Right lobe of liver (tissue), 6 donors: ENCODE measurements at regions not wholly inside any gene's neighbourhood (a gene's known extent, or its start where the extent isn't known, plus 50 kb on each side); places are given as distances from the start of the nearest gene placed in this dataset.
"Not testable (repeated sequence)": the region's sequence is repeated elsewhere in the genome, so short reads cannot be mapped to it uniquely, and the experiment has no call there.

Source experiments
- ATAC-seq, 4 donors: fragments of 200-7000 bp; cut with Tn5 transposase; one replicate each; pipeline ENCODE4 v1.9.1; 2020; ENCODE audit warnings: mild to moderate bottlenecking in 4 of 4, moderate library complexity in 4 of 4
- DNase-seq, 3 donors: peaks; one replicate each; pipeline ENCODE4 v3.0.0-alpha.2; 2020
- H3K27ac ChIP-seq, 3 donors: fragments of 200-600 bp; one replicate each; pipeline ENCODE4 v1.8.0; 2022
- H3K27me3 ChIP-seq, 2 donors: fragments of 200-600 bp; one replicate each; pipeline ENCODE4 v1.8.0; 2022
- H3K36me3 ChIP-seq, 4 donors: fragments of 200-600 bp; sonication (generic) in 1 of 4; one replicate each; pipeline versions ENCODE4 v1.5.1 to v1.8.0; 2017 to 2022; ENCODE audit warnings: control low read depth in 1 of 4
- H3K4me1 ChIP-seq, 4 donors: fragments of 200-600 bp; sonication (generic) in 1 of 4; one replicate each; pipeline versions ENCODE4 v1.5.1 to v1.8.0; 2017 to 2022; ENCODE audit warnings: control low read depth in 1 of 4
- H3K4me3 ChIP-seq, 3 donors: fragments of 200-600 bp; one replicate each; pipeline ENCODE4 v1.8.0; 2022
- H3K9me3 ChIP-seq, 4 donors: fragments of 200-600 bp; sonication (generic) in 1 of 4; one replicate each; pipeline versions ENCODE4 v1.5.1 to v1.8.0; 2017 to 2022; ENCODE audit warnings: control low read depth in 1 of 4
- POLR2A ChIP-seq: fragments of 450-650 bp; IDR thresholded peaks from one replicate; pipeline ENCODE4 v1.6.1; 2017; ENCODE audit warnings: antibody characterized with exemption, mild to moderate bottlenecking
- WGBS: methylation state at CpG from one replicate; pipeline ENCODE4 v1.1.6; 2018; ENCODE audit warnings: low coverage, low lambda C conversion rate; ENCODE audit not compliant: insufficient coverage; ENCODE audit errors: missing lambda C conversion rate; 5-methylcytosine and 5-hydroxymethylcytosine counted together
- intact Hi-C, 2 donors: fragments of 100-400 bp; cut with DNase I; formaldehyde crosslinking; loops; one replicate each; pipeline versions ENCODE4 v1.11.2 to v1.14.1; 2022
- TF ChIP-seq, protein P1 (sequence below), 4 donors: fragments of 200-600 bp in 3 of 4; fragments of 450-650 bp in 1 of 4; IDR thresholded peaks; one replicate each; pipeline versions ENCODE4 v1.5.1 to v1.8.0; 2016 to 2022; ENCODE audit warnings: antibody characterized with exemption in 4 of 4, mild to moderate bottlenecking in 2 of 4
- donor health status: DM: no; HTN: yes; CAD: no.
- donor health status: DM: no; HTN: no; CAD: no.
- donor health status: DM: no; HTN: no; CAD: no.
- donor health status: DM: no; HTN: yes; CAD: no.
- donor health status: DM: no; HTN: yes; CAD: no.

DNA sequence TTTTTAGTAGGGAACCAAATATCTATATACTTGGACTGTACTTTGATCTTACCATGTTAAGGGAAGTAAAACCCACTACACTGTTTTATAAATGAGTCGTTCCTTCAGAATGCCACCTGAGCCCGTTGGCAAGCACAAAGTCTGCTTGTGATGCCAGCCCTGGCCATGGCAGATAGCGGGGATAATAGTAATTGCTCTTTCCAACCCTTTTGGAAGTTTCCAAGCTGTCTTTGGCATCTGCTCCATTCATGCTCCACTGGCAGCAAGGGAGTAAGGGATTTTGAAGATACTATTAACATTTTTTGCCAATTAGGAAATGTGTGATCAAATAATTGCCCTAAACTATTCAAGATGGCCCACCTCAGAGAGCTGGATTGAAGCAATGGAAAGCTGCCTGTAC, 689.2 kb upstream of the SLIT2 start:
- no peaks in the 10 kb centered on the region for H3K36me3 ChIP-seq
- ATAC-seq (no peak), DNase-seq (no peak)
- no peak for TF ChIP-seq POLR2A
- TF ChIP-seq, protein P1, sequence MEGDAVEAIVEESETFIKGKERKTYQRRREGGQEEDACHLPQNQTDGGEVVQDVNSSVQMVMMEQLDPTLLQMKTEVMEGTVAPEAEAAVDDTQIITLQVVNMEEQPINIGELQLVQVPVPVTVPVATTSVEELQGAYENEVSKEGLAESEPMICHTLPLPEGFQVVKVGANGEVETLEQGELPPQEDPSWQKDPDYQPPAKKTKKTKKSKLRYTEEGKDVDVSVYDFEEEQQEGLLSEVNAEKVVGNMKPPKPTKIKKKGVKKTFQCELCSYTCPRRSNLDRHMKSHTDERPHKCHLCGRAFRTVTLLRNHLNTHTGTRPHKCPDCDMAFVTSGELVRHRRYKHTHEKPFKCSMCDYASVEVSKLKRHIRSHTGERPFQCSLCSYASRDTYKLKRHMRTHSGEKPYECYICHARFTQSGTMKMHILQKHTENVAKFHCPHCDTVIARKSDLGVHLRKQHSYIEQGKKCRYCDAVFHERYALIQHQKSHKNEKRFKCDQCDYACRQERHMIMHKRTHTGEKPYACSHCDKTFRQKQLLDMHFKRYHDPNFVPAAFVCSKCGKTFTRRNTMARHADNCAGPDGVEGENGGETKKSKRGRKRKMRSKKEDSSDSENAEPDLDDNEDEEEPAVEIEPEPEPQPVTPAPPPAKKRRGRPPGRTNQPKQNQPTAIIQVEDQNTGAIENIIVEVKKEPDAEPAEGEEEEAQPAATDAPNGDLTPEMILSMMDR (IDR thresholded peaks at IDR 0.05): no peak
- H3K4me3 ChIP-seq: no peak overlapping the region
- H3K4me1 ChIP-seq: no peaks in the 10 kb centered on the region
- intact Hi-C loops: no loop called here
- WGBS: 67% methylated on average over 3 of the region's 3 CpGs
- H3K27me3 ChIP-seq: no peaks in the 10 kb centered on the region
- H3K27ac ChIP-seq: no peak overlapping the region
- no peaks in the 10 kb centered on the region for H3K9me3 ChIP-seq

DNA sequence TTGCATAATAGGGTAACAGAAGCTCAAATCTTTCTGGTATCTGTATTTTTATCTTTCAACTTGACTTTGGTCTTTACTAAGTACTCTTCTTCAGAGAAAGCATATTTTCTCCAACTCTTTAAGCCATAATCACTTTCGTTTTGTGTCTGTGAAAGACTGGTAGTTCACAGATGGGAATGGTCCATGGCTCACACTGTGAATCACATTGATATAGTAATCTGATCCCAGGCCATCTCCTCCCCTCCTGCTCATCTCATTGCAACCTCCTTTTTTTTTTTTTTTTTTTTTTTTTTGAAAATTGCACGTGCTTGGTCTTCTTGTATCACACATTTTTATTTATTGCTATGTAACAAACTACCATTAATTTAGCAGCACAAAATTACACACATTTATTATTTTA, 694.5 kb upstream of the SLIT2 start:
- no peak overlapping the region for H3K27ac ChIP-seq
- 43% methylated on average over 2 of the region's 2 CpGs for WGBS
- DNase-seq (no peak), ATAC-seq (no peak)
- H3K27me3 ChIP-seq: no peaks in the 10 kb centered on the region
- no peaks in the 10 kb centered on the region for H3K36me3 ChIP-seq
- no peak overlapping the region for H3K4me3 ChIP-seq
- intact Hi-C loops: no loop called here
- H3K9me3 ChIP-seq: no peaks in the 10 kb centered on the region
- H3K4me1 ChIP-seq: no peaks in the 10 kb centered on the region
- TF ChIP-seq, protein P1 (IDR thresholded peaks at IDR 0.05): no peak
- TF ChIP-seq POLR2A: no peak

DNA sequence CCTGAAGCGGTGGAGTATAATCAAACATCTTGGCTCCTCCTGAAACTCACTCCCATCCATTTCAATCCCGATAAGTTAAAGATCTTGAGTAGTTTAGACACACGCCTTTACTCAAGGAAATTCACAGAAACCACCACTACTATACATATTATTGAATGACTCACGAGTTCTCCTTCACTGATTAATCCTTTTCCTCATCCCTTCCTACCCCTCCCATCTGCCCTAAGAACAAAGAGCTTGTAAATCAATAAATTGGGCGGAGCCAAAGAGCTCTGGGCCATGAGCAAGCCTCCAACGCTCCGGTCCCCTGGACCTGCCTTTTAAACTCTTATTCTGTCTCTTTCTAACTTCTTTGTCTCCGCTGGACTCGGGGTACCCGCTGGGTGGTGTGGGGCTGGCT, 695.4 kb upstream of the SLIT2 start:
- H3K4me3 ChIP-seq, H3K27me3 ChIP-seq, H3K9me3 ChIP-seq, H3K4me1 ChIP-seq, H3K27ac ChIP-seq, DNase-seq, H3K36me3 ChIP-seq, intact Hi-C loops, ATAC-seq: not testable (repeated sequence)
- WGBS: 56% methylated on average over 9 of the region's 10 CpGs

DNA sequence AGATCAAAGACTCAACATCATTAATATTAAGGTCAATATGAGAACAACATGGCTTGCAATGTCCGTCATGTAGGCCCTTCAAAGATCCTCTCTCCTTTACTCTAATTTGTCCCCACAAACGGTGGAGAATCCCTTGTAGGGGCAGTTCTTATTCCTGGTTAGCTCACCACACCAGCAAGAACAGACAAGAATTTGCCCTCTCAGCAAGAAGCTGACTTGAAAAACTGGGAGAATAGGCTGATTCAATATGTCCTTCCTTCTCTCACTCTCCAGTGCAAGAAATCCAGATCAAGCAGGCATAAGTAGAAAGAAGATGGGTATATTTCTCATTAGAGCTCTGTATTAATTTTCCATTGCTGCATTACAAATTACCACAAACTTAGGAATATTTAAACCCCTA, 704.2 kb upstream of the SLIT2 start:
- 39% methylated on average over 2 of the region's 2 CpGs for WGBS
- Histone ChIP-seq H3K4me1 (no peaks in the 10 kb centered on the region), H3K27me3 (no peaks in the 10 kb centered on the region), H3K9me3 (no peaks in the 10 kb centered on the region), H3K4me3 (no peak overlapping the region), H3K27ac (no peak overlapping the region), H3K36me3 (no peaks in the 10 kb centered on the region)
- intact Hi-C loops: no loop called here
- ATAC-seq (no peak), DNase-seq (no peak)
- TF ChIP-seq, protein P1 (IDR thresholded peaks at IDR 0.05): no peak
- no peak for TF ChIP-seq POLR2A

DNA sequence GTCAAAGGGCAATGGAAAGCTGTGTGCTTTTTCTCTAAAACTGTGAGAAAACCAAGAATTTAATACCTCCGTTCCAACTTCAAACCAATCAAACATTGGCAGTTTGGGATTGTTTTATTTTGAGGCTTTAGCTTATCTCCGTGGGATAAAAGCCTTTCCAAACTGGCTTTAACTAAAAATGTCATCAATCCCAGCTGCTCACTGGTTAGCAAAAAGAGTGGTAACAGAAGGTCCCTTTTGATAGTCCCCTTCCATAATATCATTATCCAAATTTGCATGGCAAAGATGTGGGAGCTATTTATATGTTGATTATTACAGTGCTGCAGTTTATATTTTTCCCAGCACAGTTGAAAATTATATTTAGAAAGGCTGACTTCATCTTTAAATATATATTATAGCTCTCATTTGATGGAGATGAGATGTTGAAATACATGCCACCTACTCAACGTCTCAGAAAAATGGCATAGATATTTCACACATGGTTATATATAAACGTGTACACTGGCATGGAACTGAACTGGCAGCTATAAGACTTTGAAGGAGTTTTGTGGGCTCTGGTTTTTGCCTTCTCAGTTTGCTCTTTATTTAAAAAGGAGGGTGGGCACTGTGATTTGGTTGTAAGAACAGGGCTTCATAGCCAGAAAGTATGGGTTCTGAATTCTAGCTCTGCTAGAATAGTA, 707.1 kb upstream of the SLIT2 start:
- H3K4me3 ChIP-seq: no peak overlapping the region
- H3K4me1 ChIP-seq: no peaks in the 10 kb centered on the region
- intact Hi-C loops: no loop called here
- WGBS: 41% methylated on average over 4 of the region's 4 CpGs
- no peaks in the 10 kb centered on the region for H3K9me3 ChIP-seq
- no peak for ATAC-seq
- DNase-seq: no peak
- no peaks in the 10 kb centered on the region for H3K27me3 ChIP-seq
- TF ChIP-seq POLR2A: no peak
- TF ChIP-seq, protein P1 (IDR thresholded peaks at IDR 0.05): no peak
- no peaks in the 10 kb centered on the region for H3K36me3 ChIP-seq
- no peak overlapping the region for H3K27ac ChIP-seq
